GM12865 (cell line): ENCODE measurements at regions not wholly inside any gene's neighbourhood (a gene's known extent, or its start where the extent isn't known, plus 50 kb on each side); places are given as distances from the start of the nearest gene placed in this dataset.

Source experiments
- DNase-seq: peaks from one replicate; pipeline ENCODE4 v3.0.0; 2010; ENCODE audit warnings: low read depth
- H3K4me3 ChIP-seq: 2 replicates; pipeline ENCODE4 v1.5.1; 2011; ENCODE audit warnings: mild to moderate bottlenecking, low read depth, low read length, control low read depth
- CTCF ChIP-seq: IDR thresholded peaks from 2 replicates; pipeline ENCODE4 v1.5.1; 2011; ENCODE audit warnings: low read length, control low read depth, low read depth, inconsistent platforms; ENCODE audit not compliant: insufficient read depth; ENCODE audit errors: missing control alignments

DNA sequence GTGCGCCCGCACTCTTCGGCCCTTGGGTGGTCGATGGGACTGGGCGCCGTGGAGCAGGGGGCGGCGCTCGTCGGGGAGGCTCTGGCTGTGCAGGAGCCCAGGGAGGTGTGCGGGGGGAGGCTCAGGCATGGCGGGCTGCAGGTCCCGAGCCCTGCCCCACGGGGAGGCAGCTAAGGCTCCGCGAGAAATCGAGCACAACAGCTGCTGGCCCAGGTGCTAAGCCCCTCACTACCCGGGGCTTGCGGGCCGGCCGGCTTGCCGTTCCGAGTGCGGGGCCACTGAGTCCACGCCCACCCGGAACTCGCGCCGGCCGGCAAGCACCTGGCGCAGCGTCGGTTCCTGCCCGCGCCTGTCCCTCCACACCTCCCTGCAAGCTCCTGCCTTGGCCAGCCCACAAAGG, 462.3 kb upstream of the JARID2 start:
- no peak for TF ChIP-seq CTCF
- no peak for DNase-seq
- H3K4me3 ChIP-seq, result no peak overlapping the region

DNA sequence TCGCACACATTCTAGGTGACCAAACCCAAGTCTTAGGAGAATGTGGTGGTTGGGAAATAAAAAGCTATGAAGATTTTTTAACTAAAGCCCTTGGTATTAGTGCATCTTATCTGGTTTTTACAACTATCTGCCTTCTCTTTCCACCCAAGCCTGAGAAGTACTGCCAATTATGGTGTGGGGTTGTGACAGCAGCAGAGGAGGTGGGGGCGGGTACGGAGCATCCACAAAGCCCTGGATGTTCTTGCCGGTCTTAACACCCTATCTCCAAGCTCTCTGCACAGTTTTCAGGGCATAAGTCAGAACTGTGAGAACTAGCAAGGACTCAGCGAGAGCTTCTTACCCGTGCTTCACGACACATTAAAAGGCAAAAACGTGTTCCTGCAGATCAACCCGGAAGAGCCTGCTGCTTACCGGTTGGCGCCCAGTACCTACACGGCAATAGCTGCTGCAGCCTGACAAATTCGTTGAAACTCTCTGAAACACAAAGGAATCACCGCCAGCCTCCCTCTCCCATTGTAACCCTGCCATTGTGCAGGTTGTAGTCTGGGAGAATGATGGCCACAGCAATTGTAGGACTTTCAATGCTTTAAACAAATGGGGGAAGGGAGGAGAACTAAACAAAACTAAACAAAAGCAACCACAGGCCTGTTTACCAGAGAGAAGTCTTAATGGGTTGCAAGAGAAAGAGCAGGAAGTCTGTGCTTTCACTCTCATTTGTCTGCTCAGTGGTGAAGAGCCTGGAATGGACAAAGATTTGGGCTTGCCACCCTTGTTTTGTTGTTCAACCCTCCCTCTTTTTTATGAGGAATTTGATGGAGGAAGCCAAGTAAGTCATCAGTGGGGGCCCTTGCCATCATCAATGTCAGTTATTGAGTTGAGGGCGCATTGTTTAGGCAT, 461.0 kb upstream of the JARID2 start:
- H3K4me3 ChIP-seq, result no peak overlapping the region
- DNase-seq, result no peak
- TF ChIP-seq CTCF, result no peak

DNA sequence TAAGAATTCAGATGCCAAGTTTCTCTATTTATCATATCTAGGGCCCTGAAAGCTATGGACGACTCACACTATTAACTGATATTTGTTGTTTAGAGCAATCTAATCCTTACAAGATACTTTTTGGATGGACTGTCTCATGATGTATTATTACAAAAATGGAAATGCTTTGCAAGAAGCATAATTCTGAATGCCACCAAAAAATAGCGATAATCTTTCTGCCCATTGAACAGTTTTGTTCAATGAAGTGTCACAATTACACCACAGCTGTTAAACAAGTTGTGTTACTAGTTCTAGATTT, 460.4 kb upstream of the JARID2 start:
- no peak for TF ChIP-seq CTCF
- no peak overlapping the region for H3K4me3 ChIP-seq
- no peak for DNase-seq

GRCh38 chr6:14786008-14786407, 459.9 kb upstream of the JARID2 start:
- no peak overlapping the region for H3K4me3 ChIP-seq
- no peak for DNase-seq
- TF ChIP-seq CTCF, result no peak

DNA sequence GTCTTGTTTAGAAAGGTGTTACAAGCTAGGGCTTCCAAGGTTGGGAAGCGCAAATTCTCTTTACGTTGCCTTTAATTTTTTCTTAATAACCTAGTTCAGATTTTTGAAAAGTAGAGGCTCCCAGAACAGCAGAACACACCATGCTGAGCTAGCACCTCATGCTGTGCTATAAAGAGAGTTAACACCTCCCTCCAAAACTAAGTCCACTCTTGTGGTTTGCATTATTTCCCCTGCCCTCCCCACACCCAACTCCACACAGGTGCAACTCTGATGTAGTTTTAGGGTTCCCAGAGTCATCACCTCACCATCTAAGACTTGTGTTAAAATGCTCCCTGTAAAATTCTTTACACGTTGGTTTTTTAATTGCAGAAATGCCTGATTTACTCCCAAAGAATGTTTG, 459.4 kb upstream of the JARID2 start:
- DNase-seq, result no peak
- TF ChIP-seq CTCF, result no peak
- no peak overlapping the region for H3K4me3 ChIP-seq

DNA sequence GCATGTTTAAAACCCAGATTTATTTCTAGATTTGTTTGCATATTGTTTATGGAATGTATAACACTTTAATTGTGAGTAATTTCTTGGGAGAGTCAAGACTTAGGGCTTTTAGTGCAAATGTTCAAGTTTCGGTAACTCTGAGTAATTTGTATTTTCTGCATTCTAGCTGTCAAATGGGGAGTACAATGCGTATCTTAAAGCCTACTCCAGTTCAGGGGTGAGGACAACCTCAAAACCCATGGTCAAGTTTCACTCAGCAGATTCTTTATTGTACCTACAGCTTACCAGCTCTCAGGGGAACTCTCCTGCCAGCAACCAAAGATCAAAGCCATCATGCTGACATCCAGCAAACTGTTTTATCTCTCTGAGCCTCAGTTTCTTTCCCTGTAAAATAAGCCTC, 458.6 kb upstream of the JARID2 start:
- peak; percentile 55 for DNase-seq
- no peak overlapping the region for H3K4me3 ChIP-seq
- TF ChIP-seq CTCF, result no peak

DNA sequence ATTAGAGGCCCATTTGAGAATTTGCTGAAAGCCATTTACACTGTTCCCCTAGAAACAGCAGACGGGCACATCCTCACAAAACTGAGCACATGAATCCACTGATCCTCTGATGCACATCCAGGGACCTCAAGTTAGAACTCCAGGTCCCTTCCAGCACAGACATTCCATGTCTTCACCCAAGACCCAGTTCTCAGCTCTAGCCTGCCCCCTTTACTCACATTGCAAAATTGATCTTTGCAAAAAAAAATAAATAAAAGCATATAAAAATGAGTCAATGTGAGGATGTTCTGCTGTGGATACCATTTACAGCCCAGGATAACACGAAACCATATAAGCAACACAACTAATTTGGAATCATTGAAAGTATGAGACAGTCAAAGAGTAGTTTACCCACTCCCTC, 458.2 kb upstream of the JARID2 start:
- no peak for DNase-seq
- H3K4me3 ChIP-seq, result no peak overlapping the region
- TF ChIP-seq CTCF, result no peak
